ENCODE measurements at regions not wholly inside any gene's neighbourhood (a gene's known extent, or its start where the extent isn't known, plus 50 kb on each side); places are given as distances from the start of the nearest gene placed in this dataset.

DNA sequence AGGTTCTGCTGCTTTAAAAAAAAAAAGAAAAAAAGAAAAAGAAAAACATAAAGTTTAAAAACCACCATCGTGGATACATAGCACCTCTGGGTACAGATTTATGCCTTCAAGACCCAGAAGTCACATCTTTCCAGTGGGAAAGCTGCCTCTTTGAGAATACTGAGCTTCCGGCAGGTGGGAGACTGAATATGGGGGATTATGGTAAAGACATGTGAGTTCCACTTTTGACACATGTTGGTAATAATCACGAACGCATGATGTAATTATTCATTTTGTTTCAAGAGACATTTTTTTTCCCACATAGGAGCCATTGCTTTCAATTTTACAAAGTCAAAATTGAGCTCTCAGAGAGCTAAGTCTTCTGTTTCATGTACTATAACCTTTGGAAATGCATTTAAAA lies 229.7 kb upstream of the CDH5 start:
- TF ChIP-seq, protein P1, sequence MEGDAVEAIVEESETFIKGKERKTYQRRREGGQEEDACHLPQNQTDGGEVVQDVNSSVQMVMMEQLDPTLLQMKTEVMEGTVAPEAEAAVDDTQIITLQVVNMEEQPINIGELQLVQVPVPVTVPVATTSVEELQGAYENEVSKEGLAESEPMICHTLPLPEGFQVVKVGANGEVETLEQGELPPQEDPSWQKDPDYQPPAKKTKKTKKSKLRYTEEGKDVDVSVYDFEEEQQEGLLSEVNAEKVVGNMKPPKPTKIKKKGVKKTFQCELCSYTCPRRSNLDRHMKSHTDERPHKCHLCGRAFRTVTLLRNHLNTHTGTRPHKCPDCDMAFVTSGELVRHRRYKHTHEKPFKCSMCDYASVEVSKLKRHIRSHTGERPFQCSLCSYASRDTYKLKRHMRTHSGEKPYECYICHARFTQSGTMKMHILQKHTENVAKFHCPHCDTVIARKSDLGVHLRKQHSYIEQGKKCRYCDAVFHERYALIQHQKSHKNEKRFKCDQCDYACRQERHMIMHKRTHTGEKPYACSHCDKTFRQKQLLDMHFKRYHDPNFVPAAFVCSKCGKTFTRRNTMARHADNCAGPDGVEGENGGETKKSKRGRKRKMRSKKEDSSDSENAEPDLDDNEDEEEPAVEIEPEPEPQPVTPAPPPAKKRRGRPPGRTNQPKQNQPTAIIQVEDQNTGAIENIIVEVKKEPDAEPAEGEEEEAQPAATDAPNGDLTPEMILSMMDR (conservative IDR thresholded peaks at IDR 0.05; ENCODE audit: low read depth, low read length) = no peak
- H3K4me3 ChIP-seq (ENCODE audit: low read depth, low read length) = no peak overlapping the region
- DNase-seq (ENCODE audit: low read depth) = no peak

DNA sequence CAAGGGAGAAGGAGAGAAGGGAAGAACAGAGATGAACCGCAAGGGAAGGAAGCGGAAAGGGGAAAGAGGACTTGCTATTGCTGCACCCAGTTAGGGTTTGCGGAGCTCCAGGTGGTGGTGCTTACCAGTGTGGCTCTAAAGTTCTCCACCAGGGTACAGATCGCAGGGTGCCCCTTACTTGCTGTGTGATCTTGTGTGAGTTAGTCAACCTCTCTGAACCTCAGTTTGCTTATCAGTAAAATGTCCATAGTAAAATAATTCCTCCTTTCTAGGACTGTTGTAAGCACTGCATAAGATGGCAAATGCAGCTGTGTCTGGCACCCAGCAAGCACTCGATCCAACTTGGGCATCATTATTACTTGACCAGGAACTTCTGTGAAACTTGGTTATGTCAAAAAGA lies 230.7 kb upstream of the CDH5 start:
- TF ChIP-seq, protein P1 (conservative IDR thresholded peaks at IDR 0.05; ENCODE audit: low read depth, low read length) = no peak
- DNase-seq (ENCODE audit: low read depth) = no peak
- H3K4me3 ChIP-seq (ENCODE audit: low read depth, low read length) = no peak overlapping the region

DNA sequence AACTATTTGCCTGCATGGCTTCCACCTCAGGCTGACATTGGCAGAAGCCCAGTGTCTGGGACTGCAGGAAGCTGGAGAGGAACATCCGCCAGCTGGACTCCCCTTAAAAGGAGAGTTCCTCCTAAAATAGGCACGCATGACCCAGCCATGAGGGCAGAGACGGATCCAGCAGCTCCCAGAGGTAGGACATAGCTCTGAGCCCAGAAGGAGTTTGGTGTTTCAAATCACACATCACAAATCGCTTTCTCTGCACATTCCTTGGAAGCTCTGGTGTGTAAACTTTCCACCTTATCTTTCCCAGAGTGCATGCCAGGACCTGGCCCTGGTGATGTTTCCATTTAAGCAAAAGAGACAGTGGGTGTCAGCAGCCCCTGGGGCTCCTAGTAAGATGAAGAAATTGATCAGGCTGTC lies 231.1 kb upstream of the CDH5 start:
- DNase-seq (ENCODE audit: low read depth) = no peak
- TF ChIP-seq, protein P1 (conservative IDR thresholded peaks at IDR 0.05; ENCODE audit: low read depth, low read length) = no peak
- H3K4me3 ChIP-seq (ENCODE audit: low read depth, low read length) = no peak overlapping the region

DNA sequence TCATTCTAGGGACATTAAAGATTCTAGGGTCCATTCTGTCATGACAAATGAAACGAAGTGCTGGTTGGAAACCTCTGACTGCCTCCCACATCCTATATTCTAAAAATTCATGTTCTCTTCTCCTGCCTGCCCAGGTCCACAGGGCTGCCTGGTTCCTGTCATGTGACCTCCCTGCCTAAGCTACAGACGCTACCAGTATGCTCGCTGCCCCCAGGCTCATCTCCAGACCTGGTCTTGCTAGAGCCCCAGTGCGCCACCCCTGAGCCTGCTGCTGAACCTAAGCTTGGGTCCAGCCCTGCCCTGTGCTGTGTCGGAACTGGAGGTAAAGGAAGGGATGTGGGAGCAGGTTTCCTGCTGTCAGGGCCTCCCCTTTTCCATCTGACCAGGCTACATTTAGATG lies 231.6 kb upstream of the CDH5 start:
- TF ChIP-seq, protein P1 (conservative IDR thresholded peaks at IDR 0.05; ENCODE audit: low read depth, low read length) = no peak

DNA sequence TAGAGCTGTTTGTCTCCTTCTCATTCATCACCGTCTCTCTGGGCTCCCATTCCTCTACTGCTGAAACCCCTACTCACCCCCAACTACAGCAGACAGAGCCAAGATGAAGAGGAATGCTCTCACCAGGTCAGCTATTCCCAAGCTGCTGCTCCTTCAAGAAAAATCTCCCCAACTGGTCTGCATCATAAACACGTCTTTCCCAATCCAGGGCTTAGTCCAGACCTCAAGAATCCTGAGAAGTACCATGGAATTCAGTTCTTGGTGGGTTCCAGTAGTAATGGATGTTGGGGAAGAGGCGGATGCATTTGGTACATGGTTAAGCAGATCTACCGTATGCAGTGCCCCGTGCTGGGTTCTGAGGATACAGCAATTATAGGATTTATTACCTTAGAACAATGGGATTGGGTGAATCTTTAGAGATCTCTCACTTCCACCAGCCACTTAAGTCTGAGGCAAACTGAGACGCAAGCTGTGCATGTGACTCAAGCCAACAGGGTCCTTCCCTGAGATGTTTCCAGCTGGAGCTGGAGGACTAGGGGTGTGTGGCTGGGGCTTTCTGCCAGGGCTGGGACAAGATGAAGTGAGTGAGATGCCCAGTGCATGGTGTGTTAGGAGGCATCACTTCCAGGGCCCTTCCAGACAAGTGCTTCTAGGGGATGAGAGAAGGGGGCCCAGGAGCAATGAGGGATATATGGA lies 232.7 kb upstream of the CDH5 start:
- TF ChIP-seq, protein P1 (conservative IDR thresholded peaks at IDR 0.05; ENCODE audit: low read depth, low read length) = no peak
- DNase-seq (ENCODE audit: low read depth) = no peak
- no peak overlapping the region for H3K4me3 ChIP-seq (ENCODE audit: low read depth, low read length)

More for the DNA sequence above, 231.6 kb upstream of the CDH5 start:
- no peak for DNase-seq (ENCODE audit: low read depth)
- H3K4me3 ChIP-seq (ENCODE audit: low read depth, low read length) = no peak overlapping the region

DNA sequence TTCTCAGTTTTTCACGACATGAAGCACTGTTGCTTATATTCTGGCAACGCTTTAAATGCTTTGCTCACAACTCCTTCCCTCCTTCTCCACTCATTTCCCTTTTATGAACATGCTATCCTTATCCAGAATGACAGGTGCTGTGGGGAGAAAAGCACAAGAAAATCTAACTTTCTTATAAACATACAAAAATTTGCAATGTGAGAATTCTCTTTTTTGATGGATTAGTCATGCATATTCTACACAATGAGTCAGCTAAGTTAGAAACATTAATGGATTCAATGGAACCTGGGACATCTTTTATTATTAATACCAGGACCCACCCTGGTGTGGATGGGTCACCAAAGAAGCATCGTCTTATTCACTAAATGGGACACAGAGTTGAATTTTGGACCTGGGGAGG lies 234.6 kb upstream of the CDH5 start:
- DNase-seq (ENCODE audit: low read depth) = no peak
- TF ChIP-seq, protein P1 (conservative IDR thresholded peaks at IDR 0.05; ENCODE audit: low read depth, low read length) = no peak

DNA sequence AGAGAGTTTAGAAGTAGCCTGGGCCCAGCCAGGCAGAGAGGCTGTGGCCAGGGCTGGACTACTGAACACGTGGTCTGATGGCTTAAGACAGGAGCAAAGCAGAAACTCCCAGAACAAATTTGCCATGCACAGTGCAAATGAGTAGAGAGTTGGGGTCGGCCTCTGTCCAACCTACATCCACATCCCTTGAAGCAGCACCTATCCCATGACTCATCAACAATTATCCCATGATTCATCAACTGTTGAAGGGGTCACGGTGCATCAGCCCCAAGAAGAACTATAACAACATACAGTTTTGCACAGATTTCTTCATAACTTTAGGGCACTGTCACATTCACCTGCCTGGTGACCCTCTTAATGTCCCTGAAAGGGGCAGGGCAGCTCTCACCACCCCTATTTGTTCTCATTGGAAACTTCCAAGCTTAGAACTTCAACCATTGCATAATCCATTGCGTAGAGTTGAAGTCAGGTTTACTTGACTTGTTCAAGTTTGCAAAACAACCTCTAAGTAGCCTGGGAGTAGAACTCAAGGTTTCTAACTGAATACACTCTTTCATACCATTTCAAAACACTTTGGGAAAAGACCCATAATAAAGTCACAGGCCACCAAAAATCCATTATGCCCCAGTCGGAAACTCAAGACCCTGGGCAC lies 235.2 kb upstream of the CDH5 start:
- H3K4me3 ChIP-seq (ENCODE audit: low read depth, low read length) = no peak overlapping the region
- TF ChIP-seq, protein P1 (conservative IDR thresholded peaks at IDR 0.05; ENCODE audit: low read depth, low read length) = no peak
- no peak for DNase-seq (ENCODE audit: low read depth)

More for the DNA sequence above, 234.6 kb upstream of the CDH5 start:
- no peak overlapping the region for H3K4me3 ChIP-seq (ENCODE audit: low read depth, low read length)
